SJCRH30 (cell line): ENCODE measurements at regions not wholly inside any gene's neighbourhood (a gene's known extent, or its start where the extent isn't known, plus 50 kb on each side); places are given as distances from the start of the nearest gene placed in this dataset.

Experiments
- DNase-seq, 2 experiments: peaks; one replicate each; pipeline ENCODE4 v3.0.0-alpha.2; 2015 to 2020
- H3K27ac ChIP-seq: fragments of 250-450 bp; sonication (Bioruptor Pico); 2 replicates; pipeline ENCODE4 v1.5.1; 2020; ENCODE audit warnings: mild to moderate bottlenecking, moderate library complexity
- H3K27me3 ChIP-seq: fragments of 250-450 bp; sonication (Bioruptor Pico); 2 replicates; pipeline ENCODE4 v1.5.1; 2020; ENCODE audit warnings: mild to moderate bottlenecking, moderate library complexity
- H3K36me3 ChIP-seq: fragments of 250-450 bp; sonication (Bioruptor Pico); 2 replicates; pipeline ENCODE4 v1.5.1; 2020; ENCODE audit warnings: mild to moderate bottlenecking, moderate library complexity
- H3K4me1 ChIP-seq: fragments of 250-450 bp; sonication (Bioruptor Pico); 2 replicates; pipeline ENCODE4 v1.5.1; 2020; ENCODE audit warnings: mild to moderate bottlenecking, moderate library complexity
- H3K4me3 ChIP-seq: fragments of 250-450 bp; sonication (Bioruptor Pico); 2 replicates; pipeline ENCODE4 v1.5.1; 2020; ENCODE audit warnings: mild to moderate bottlenecking, moderate library complexity
- H3K9me3 ChIP-seq: fragments of 250-450 bp; sonication (Bioruptor Pico); replicated peaks from 2 replicates; pipeline ENCODE4 v1.5.1; 2020; ENCODE audit warnings: mild to moderate bottlenecking, moderate library complexity

- H3K4me3 ChIP-seq: no peak overlapping the region
- H3K4me1 ChIP-seq: no peaks in the 10 kb centered on the region
- H3K9me3 ChIP-seq: no peaks in the 10 kb centered on the region
- no peaks in the 10 kb centered on the region for H3K36me3 ChIP-seq
- no peak for DNase-seq
- H3K27ac ChIP-seq: no peak overlapping the region
- no peaks in the 10 kb centered on the region for H3K27me3 ChIP-seq
Measured at GRCh38 chr6:149265945-149266344, 51.6 kb upstream of the TAB2 start.

- Histone ChIP-seq H3K4me1 (no peaks in the 10 kb centered on the region), H3K27me3 (no peaks in the 10 kb centered on the region)
Measured at GRCh38 chr6:149266659-149267058, 50.9 kb upstream of the TAB2 start.

DNA sequence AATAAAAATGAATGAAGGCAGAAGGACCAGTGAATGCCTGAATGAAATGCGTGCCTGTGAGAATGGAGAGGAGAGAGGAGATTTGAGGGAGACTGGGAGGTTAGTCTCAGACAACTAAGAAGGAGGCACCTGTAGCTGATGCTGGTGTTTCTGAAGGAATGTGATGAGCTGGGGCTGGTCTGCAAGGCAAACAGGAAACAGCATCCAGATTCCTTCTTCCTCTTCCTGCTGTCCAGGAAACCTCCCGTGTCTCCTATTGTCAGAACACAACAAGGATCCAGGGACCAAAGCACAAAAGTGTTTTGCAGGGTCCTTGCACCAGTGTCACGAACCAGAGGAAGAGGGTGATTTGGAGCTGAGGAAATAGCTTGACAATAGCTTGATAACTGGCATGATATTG lies 50.4 kb upstream of the TAB2 start:
- H3K27ac ChIP-seq: no peak overlapping the region
- H3K36me3 ChIP-seq: no peaks in the 10 kb centered on the region
- no peaks in the 10 kb centered on the region for H3K9me3 ChIP-seq
- H3K4me3 ChIP-seq: no peak overlapping the region
- no peaks in the 10 kb centered on the region for H3K27me3 ChIP-seq
- no peaks in the 10 kb centered on the region for H3K4me1 ChIP-seq
- no peak for DNase-seq

More at GRCh38 chr6:149266659-149267058, 50.9 kb upstream of the TAB2 start:
- DNase-seq: no peak
- no peak overlapping the region for H3K4me3 ChIP-seq
- H3K9me3 ChIP-seq: no peaks in the 10 kb centered on the region
- H3K36me3 ChIP-seq: no peaks in the 10 kb centered on the region
- H3K27ac ChIP-seq: no peak overlapping the region

DNA sequence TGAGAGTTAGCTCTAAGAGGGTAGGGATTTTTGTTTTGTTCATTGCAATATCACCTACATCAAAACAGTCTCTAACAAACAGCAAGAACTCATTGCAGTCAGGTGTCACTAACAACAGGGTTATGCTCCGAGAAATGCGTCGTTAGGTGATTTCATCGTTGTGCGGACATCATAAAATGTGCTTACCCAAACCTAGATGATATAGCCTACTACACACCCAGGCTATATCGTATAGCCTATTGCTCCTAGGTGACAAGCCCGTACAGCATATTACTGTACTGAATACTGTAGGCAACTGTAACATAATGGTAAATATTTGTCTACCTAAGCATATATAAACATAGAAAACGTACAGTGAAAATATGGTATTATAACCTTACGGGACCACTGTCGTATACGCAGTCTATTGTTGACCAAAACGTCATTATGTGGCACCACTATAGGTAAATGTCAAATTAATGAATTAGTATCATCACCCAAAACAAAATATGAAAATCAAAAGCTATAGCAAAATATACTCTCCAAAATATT lies 49.9 kb upstream of the TAB2 start:
- Histone ChIP-seq H3K27ac (no peak overlapping the region), H3K9me3 (no peaks in the 10 kb centered on the region), H3K4me1 (no peaks in the 10 kb centered on the region), H3K4me3 (no peak overlapping the region), H3K27me3 (no peaks in the 10 kb centered on the region), H3K36me3 (no peaks in the 10 kb centered on the region)
- DNase-seq: no peak
